WTC11 (cell line): ENCODE measurements at regions not wholly inside any gene's neighbourhood (a gene's known extent, or its start where the extent isn't known, plus 50 kb on each side); places are given as distances from the start of the nearest gene placed in this dataset.

Experiments
- CBFB ChIP-seq: sonication (generic); formaldehyde crosslinking; IDR thresholded peaks from 2 replicates; pipeline ENCODE4 v1.8.1; 2022; ENCODE audit warnings: mild to moderate bottlenecking, low read depth, missing genetic modification reagents
- ELF4 ChIP-seq: sonication (generic); formaldehyde crosslinking; IDR thresholded peaks from 2 replicates; pipeline ENCODE4 v1.8.1; 2022; ENCODE audit warnings: low read depth, mild to moderate bottlenecking, moderate library complexity, missing genetic modification reagents
- ESRRA ChIP-seq: sonication (generic); formaldehyde crosslinking; IDR thresholded peaks from 2 replicates; pipeline ENCODE4 v1.8.1; 2022; ENCODE audit warnings: mild to moderate bottlenecking, missing genetic modification reagents, borderline replicate concordance
- FOXK1 ChIP-seq: sonication (generic); formaldehyde crosslinking; IDR thresholded peaks from 2 replicates; pipeline ENCODE4 v1.8.0; 2022; ENCODE audit warnings: mild to moderate bottlenecking, moderate library complexity, missing genetic modification reagents
- JUN ChIP-seq: sonication (generic); formaldehyde crosslinking; IDR thresholded peaks from 2 replicates; pipeline ENCODE4 v1.8.0; 2023; ENCODE audit warnings: mild to moderate bottlenecking, missing genetic modification reagents
- KAT7 ChIP-seq: sonication (generic); formaldehyde crosslinking; IDR thresholded peaks from 2 replicates; pipeline ENCODE4 v1.8.1; 2023; ENCODE audit warnings: missing genetic modification reagents, mild to moderate bottlenecking, borderline replicate concordance
- PRRX2 ChIP-seq: fragments of 250-450 bp; sonication (Bioruptor Pico); IDR thresholded peaks from 2 replicates; pipeline ENCODE4 v1.8.0; 2021; ENCODE audit warnings: mild to moderate bottlenecking
- SP1 ChIP-seq: sonication (generic); formaldehyde crosslinking; conservative IDR thresholded peaks from 2 replicates; pipeline ENCODE4 v1.8.1; 2022; ENCODE audit warnings: missing genetic modification reagents
- ZBTB21 ChIP-seq: sonication (generic); formaldehyde crosslinking; IDR thresholded peaks from 2 replicates; pipeline ENCODE4 v1.8.1; 2023; ENCODE audit warnings: mild to moderate bottlenecking, missing genetic modification reagents, borderline replicate concordance
- ZNF232 ChIP-seq: sonication (generic); formaldehyde crosslinking; IDR thresholded peaks from 2 replicates; pipeline ENCODE4 v1.8.0; 2022; ENCODE audit warnings: mild to moderate bottlenecking, missing genetic modification reagents
- ZNF317 ChIP-seq: sonication (generic); formaldehyde crosslinking; IDR thresholded peaks from 2 replicates; pipeline ENCODE4 v1.8.1; 2023; ENCODE audit warnings: low read depth, mild to moderate bottlenecking, moderate library complexity, missing genetic modification reagents, borderline replicate concordance
- TF ChIP-seq, protein P1 (sequence below): fragments of 200-600 bp; IDR thresholded peaks from 2 replicates; pipeline ENCODE4 v1.8.0; 2022; ENCODE audit warnings: antibody characterized with exemption
- TF ChIP-seq, protein P2 (sequence below): sonication (generic); formaldehyde crosslinking; IDR thresholded peaks from 2 replicates; pipeline ENCODE4 v1.8.1; 2022; ENCODE audit warnings: mild to moderate bottlenecking, missing genetic modification reagents, moderate library complexity, borderline replicate concordance

DNA sequence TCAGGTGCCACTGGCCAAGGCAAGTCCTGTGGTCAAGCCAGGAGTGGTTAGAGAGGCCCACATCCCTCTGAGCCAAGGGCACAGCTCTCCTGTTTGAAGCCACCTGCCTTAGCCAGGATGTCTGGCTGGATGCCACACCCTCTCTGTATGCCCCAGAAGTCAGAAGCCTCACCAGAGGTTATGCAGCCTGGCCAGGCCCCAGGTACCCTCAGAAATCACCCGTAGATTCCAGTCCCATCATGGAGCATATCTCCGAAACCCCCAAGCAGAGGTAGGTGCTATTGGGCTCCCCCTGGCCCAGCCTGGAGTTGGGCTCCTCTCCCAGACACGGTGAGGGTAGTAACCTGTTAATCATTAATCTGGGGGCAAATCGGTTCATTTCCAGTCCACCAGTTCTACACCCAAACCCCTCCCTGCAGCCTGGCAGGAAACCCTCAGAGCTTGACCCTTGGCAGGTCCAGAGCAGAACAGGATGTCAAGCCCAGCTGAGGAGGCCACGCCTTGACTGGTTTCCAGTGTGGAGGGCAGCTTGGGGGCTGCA is 60.6 kb upstream of the TMEM97 start:
- TF ChIP-seq ESRRA (CRISPR knock-in tag) (no peak), JUN (CRISPR knock-in tag) (no peak), KAT7 (CRISPR knock-in tag) (no peak), SP1 (CRISPR knock-in tag) (no peak), ZNF317 (no peak), ZNF232 (CRISPR knock-in tag) (no peak), FOXK1 (no peak), PRRX2 (no peak), ELF4 (CRISPR knock-in tag) (no peak), ZBTB21 (CRISPR knock-in tag) (no peak), CBFB (no peak)
- TF ChIP-seq, protein P1, sequence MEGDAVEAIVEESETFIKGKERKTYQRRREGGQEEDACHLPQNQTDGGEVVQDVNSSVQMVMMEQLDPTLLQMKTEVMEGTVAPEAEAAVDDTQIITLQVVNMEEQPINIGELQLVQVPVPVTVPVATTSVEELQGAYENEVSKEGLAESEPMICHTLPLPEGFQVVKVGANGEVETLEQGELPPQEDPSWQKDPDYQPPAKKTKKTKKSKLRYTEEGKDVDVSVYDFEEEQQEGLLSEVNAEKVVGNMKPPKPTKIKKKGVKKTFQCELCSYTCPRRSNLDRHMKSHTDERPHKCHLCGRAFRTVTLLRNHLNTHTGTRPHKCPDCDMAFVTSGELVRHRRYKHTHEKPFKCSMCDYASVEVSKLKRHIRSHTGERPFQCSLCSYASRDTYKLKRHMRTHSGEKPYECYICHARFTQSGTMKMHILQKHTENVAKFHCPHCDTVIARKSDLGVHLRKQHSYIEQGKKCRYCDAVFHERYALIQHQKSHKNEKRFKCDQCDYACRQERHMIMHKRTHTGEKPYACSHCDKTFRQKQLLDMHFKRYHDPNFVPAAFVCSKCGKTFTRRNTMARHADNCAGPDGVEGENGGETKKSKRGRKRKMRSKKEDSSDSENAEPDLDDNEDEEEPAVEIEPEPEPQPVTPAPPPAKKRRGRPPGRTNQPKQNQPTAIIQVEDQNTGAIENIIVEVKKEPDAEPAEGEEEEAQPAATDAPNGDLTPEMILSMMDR: no peak
- TF ChIP-seq, protein P2, sequence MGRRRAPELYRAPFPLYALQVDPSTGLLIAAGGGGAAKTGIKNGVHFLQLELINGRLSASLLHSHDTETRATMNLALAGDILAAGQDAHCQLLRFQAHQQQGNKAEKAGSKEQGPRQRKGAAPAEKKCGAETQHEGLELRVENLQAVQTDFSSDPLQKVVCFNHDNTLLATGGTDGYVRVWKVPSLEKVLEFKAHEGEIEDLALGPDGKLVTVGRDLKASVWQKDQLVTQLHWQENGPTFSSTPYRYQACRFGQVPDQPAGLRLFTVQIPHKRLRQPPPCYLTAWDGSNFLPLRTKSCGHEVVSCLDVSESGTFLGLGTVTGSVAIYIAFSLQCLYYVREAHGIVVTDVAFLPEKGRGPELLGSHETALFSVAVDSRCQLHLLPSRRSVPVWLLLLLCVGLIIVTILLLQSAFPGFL (CRISPR knock-in tag): no peak
